ENCODE measurements at regions not wholly inside any gene's neighbourhood (a gene's known extent, or its start where the extent isn't known, plus 50 kb on each side); places are given as distances from the start of the nearest gene placed in this dataset.

DNA sequence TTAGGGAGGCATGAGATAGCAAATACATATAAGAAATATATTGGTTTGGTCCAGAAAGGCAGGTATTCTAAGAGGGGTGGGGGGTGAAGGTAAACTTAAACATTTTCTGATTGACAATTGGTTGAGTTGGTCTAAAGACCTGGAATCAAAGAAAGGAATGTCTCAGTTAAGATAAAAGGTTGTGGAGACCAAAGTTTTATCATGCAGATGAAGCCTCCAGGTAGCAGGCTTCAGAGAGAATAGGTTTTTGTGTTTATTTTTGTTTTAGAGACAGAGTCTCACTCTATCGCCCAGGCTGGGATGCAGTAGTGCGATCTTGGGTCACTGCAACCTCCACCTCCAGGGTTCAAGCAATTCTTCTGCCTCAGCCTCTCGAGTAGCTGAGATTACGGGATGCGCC lies 80.5 kb downstream of the NPAP1 start:
- H3K36me3 ChIP-seq (ENCODE audit: control insufficient read depth, low read length): no peaks in the 10 kb centered on the region
- H3K4me2 ChIP-seq (ENCODE audit: low read length): no peak overlapping the region
- H3K4me1 ChIP-seq (ENCODE audit: control insufficient read depth, low read length): no peaks in the 10 kb centered on the region
- no peaks in the 10 kb centered on the region for H3K27me3 ChIP-seq (ENCODE audit: control insufficient read depth, low read length)
- H3K79me2 ChIP-seq (ENCODE audit: control insufficient read depth, low read length): no peaks in the 10 kb centered on the region
- H4K20me1 ChIP-seq (ENCODE audit: control insufficient read depth, insufficient read depth, low read depth, low read length): no peaks in the 10 kb centered on the region
- no peaks in the 10 kb centered on the region; the same call in 1 of the 2 replicates for H3K9me3 ChIP-seq (ENCODE audit: control insufficient read depth, insufficient read depth, low read length)
- H3K27ac ChIP-seq (ENCODE audit: low read depth, low read length): no peak overlapping the region
- H3F3A ChIP-seq (ENCODE audit: control insufficient read depth, insufficient read depth): no peaks in the 10 kb centered on the region
- H3K9me2 ChIP-seq (replicated peaks; ENCODE audit: control insufficient read depth, low read length): no peaks in the 10 kb centered on the region
- no peak for TF ChIP-seq EZH2phosphoT487 (IDR thresholded peaks at IDR 0.05; ENCODE audit: borderline replicate concordance, low read length)
- TF ChIP-seq, protein P1, sequence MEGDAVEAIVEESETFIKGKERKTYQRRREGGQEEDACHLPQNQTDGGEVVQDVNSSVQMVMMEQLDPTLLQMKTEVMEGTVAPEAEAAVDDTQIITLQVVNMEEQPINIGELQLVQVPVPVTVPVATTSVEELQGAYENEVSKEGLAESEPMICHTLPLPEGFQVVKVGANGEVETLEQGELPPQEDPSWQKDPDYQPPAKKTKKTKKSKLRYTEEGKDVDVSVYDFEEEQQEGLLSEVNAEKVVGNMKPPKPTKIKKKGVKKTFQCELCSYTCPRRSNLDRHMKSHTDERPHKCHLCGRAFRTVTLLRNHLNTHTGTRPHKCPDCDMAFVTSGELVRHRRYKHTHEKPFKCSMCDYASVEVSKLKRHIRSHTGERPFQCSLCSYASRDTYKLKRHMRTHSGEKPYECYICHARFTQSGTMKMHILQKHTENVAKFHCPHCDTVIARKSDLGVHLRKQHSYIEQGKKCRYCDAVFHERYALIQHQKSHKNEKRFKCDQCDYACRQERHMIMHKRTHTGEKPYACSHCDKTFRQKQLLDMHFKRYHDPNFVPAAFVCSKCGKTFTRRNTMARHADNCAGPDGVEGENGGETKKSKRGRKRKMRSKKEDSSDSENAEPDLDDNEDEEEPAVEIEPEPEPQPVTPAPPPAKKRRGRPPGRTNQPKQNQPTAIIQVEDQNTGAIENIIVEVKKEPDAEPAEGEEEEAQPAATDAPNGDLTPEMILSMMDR (IDR thresholded peaks at IDR 0.05; ENCODE audit: low read depth, low read length, poor library complexity, severe bottlenecking): no peak
- no peak overlapping the region for H3K4me3 ChIP-seq (ENCODE audit: low read length)

- Histone ChIP-seq H3K36me3 (ENCODE audit: control insufficient read depth, low read length) (no peaks in the 10 kb centered on the region), H3K9me3 (ENCODE audit: control insufficient read depth, insufficient read depth, low read length) (no peaks in the 10 kb centered on the region; the same call in 1 of the 2 replicates), H3K4me1 (ENCODE audit: control insufficient read depth, low read length) (no peaks in the 10 kb centered on the region), H3K27ac (ENCODE audit: low read depth, low read length) (no peak overlapping the region), H3K9me2 (replicated peaks; ENCODE audit: control insufficient read depth, low read length) (no peaks in the 10 kb centered on the region), H4K20me1 (ENCODE audit: control insufficient read depth, insufficient read depth, low read depth, low read length) (no peaks in the 10 kb centered on the region), H3K4me2 (ENCODE audit: low read length) (no peak overlapping the region), H3K79me2 (ENCODE audit: control insufficient read depth, low read length) (no peaks in the 10 kb centered on the region), H3F3A (ENCODE audit: control insufficient read depth, insufficient read depth) (no peaks in the 10 kb centered on the region), H3K4me3 (ENCODE audit: low read length) (no peak overlapping the region), H3K27me3 (ENCODE audit: control insufficient read depth, low read length) (no peaks in the 10 kb centered on the region)
- TF ChIP-seq, protein P1 (IDR thresholded peaks at IDR 0.05; ENCODE audit: low read depth, low read length, poor library complexity, severe bottlenecking): no peak
- no peak for TF ChIP-seq EZH2phosphoT487 (IDR thresholded peaks at IDR 0.05; ENCODE audit: borderline replicate concordance, low read length)
Measured at GRCh38 chr15:24760066-24760465, 84.5 kb downstream of the NPAP1 start.

- H3K27ac ChIP-seq (ENCODE audit: low read depth, low read length): no peak overlapping the region
- H3K4me3 ChIP-seq (ENCODE audit: low read length): no peak overlapping the region
- no peaks in the 10 kb centered on the region for H3K4me1 ChIP-seq (ENCODE audit: control insufficient read depth, low read length)
- no peaks in the 10 kb centered on the region for H3K9me2 ChIP-seq (replicated peaks; ENCODE audit: control insufficient read depth, low read length)
- H3K4me2 ChIP-seq (ENCODE audit: low read length): no peak overlapping the region
- H3F3A ChIP-seq (ENCODE audit: control insufficient read depth, insufficient read depth): no peaks in the 10 kb centered on the region
- no peaks in the 10 kb centered on the region for H4K20me1 ChIP-seq (ENCODE audit: control insufficient read depth, insufficient read depth, low read depth, low read length)
- no peaks in the 10 kb centered on the region for H3K27me3 ChIP-seq (ENCODE audit: control insufficient read depth, low read length)
- no peaks in the 10 kb centered on the region for H3K79me2 ChIP-seq (ENCODE audit: control insufficient read depth, low read length)
- H3K36me3 ChIP-seq (ENCODE audit: control insufficient read depth, low read length): no peaks in the 10 kb centered on the region
- TF ChIP-seq, protein P1 (IDR thresholded peaks at IDR 0.05; ENCODE audit: low read depth, low read length, poor library complexity, severe bottlenecking): peak; percentile 52
- TF ChIP-seq EZH2phosphoT487 (IDR thresholded peaks at IDR 0.05; ENCODE audit: borderline replicate concordance, low read length): no peak
- H3K9me3 ChIP-seq (ENCODE audit: control insufficient read depth, insufficient read depth, low read length): no peaks in the 10 kb centered on the region; the same call in 1 of the 2 replicates
Measured at GRCh38 chr15:24761704-24762302, 86.2 kb downstream of the NPAP1 start.

Measured in DOHH2 (cell line).